HG02840 (cell line): ENCODE measurements at regions not wholly inside any gene's neighbourhood (a gene's known extent, or its start where the extent isn't known, plus 50 kb on each side); places are given as distances from the start of the nearest gene placed in this dataset.
"Not testable (repeated sequence)": the region's sequence is repeated elsewhere in the genome, so short reads cannot be mapped to it uniquely, and the experiment has no call there.

ENCODE experiments used
- ATAC-seq: cut with Tn5 transposase; IDR thresholded peaks from one replicate; pipeline ENCODE4 v1.9.1; 2021; ENCODE audit warnings: mild to moderate bottlenecking, moderate library complexity, moderate number of reproducible peaks; ENCODE audit not compliant: unreplicated experiment, low FRiP score

GRCh38 chrX:150051096-150051495, 112.8 kb upstream of the EOLA2 start:
- no peak for ATAC-seq

- no peak for ATAC-seq
Measured at GRCh38 chrX:150052226-150052625, 113.9 kb upstream of the EOLA2 start.

GRCh38 chrX:150058728-150059127, 120.4 kb upstream of the EOLA2 start:
- ATAC-seq, result no peak

- no peak for ATAC-seq
Measured at GRCh38 chrX:150060406-150060805, 122.1 kb upstream of the EOLA2 start.

GRCh38 chrX:150062292-150063137, 124.2 kb upstream of the EOLA2 start:
- no peak for ATAC-seq

- ATAC-seq, result no peak
Measured at GRCh38 chrX:150063138-150063518, 124.8 kb upstream of the EOLA2 start.

GRCh38 chrX:150063674-150064073, 125.4 kb upstream of the EOLA2 start:
- no peak for ATAC-seq

GRCh38 chrX:150074175-150074574, 135.9 kb upstream of the EOLA2 start:
- ATAC-seq, result no peak

- no peak for ATAC-seq
Measured at GRCh38 chrX:150080497-150080896, 142.2 kb upstream of the EOLA2 start.

GRCh38 chrX:150081076-150081475, 142.8 kb upstream of the EOLA2 start:
- ATAC-seq, result no peak

- ATAC-seq, result no peak
Measured at GRCh38 chrX:150084496-150085229, 146.4 kb upstream of the EOLA2 start.

GRCh38 chrX:150085881-150086280, 147.6 kb upstream of the EOLA2 start:
- ATAC-seq, result no peak

- ATAC-seq, result no peak
Measured at GRCh38 chrX:150086371-150086770, 148.1 kb upstream of the EOLA2 start.

GRCh38 chrX:150087612-150088011, 149.3 kb upstream of the EOLA2 start:
- no peak for ATAC-seq

- no peak for ATAC-seq
Measured at GRCh38 chrX:150088042-150088441, 149.8 kb upstream of the EOLA2 start.

- ATAC-seq, result no peak
Measured at GRCh38 chrX:150088766-150089518, 150.7 kb upstream of the EOLA2 start.

GRCh38 chrX:150091300-150091699, 153.0 kb upstream of the EOLA2 start:
- not testable (repeated sequence) for ATAC-seq

GRCh38 chrX:150092549-150092948, 154.3 kb upstream of the EOLA2 start:
- ATAC-seq, result no peak

- no peak for ATAC-seq
Measured at GRCh38 chrX:150094375-150094774, 156.1 kb upstream of the EOLA2 start.

GRCh38 chrX:150094996-150095395, 156.7 kb upstream of the EOLA2 start:
- ATAC-seq, result no peak

GRCh38 chrX:150099316-150099715, 161.0 kb upstream of the EOLA2 start:
- no peak for ATAC-seq
